HepG2 (cell line): ENCODE measurements at regions not wholly inside any gene's neighbourhood (a gene's known extent, or its start where the extent isn't known, plus 50 kb on each side); places are given as distances from the start of the nearest gene placed in this dataset.

Experiments used
- ATAC-seq: fragments of 200-7000 bp; cut with Tn5 transposase; 3 replicates; pipeline ENCODE4 v1.9.1; 2020; ENCODE audit warnings: mild to moderate bottlenecking, moderate library complexity
- BruUV-seq: library from RNA; stranded (reverse); fragments of 400-500 nt; replicated peaks from 2 replicates; lab custom pipeline; 2021; lab: Mats Ljungman, UMichigan
- CTCF ChIA-PET: fragments of 300-600 bp; formaldehyde crosslinking; extraction: SDS; loops from one replicate; lab custom pipeline; 2021; ENCODE audit warnings: low total read pairs, inconsistent platforms, low intra/inter-chr PET ratio; lab: Yijun Ruan, JAX
- POLR2A ChIA-PET: fragments of 350-600 bp; sonication (Branson Sonifier 250); formaldehyde crosslinking; loops from one replicate; lab custom pipeline; 2020; ENCODE audit warnings: antibody characterized with exemption, inconsistent platforms; lab: Yijun Ruan, JAX
- DNase-seq: peaks from one replicate; pipeline ENCODE4 v3.0.0-alpha.2; 2015; ENCODE audit warnings: low spot score
- FAIRE-seq: peaks from 3 replicates; lab custom pipeline; 2011; peaks lifted over from hg19 to GRCh38; lab: Jason Lieb, UNC
- H2AFZ ChIP-seq: one replicate; pipeline ENCODE4 v1.6.1; 2011; ENCODE audit warnings: low read length, inconsistent platforms
- H3K27ac ChIP-seq: fragments of 300-600 bp; 3 replicates; pipeline ENCODE4 v1.8.0; 2011; ENCODE audit warnings: mixed run types, mild to moderate bottlenecking, mixed read lengths, low read length, inconsistent platforms; ENCODE audit not compliant: insufficient read depth; ENCODE audit errors: extremely low read length
- H3K27me3 ChIP-seq, 2 experiments: fragments of 200-600 bp in 1 of 2; 2 replicates in 1 of 2; 3 replicates in 1 of 2; pipeline versions ENCODE4 v1.6.0 to v1.8.0; 2011; ENCODE audit warnings: low read length in 2 of 2, mild to moderate bottlenecking in 2 of 2, moderate library complexity in 2 of 2, inconsistent platforms in 1 of 2; ENCODE audit not compliant: insufficient read depth in 2 of 2, control insufficient read depth in 1 of 2
- H3K36me3 ChIP-seq, 2 experiments: fragments of 200-600 bp in 1 of 2; replicated peaks in 1 of 2; 2 replicates in 1 of 2; 3 replicates in 1 of 2; pipeline versions ENCODE4 v1.5.1 to v1.8.0; 2011; ENCODE audit warnings: low read length in 2 of 2, inconsistent platforms in 1 of 2; ENCODE audit not compliant: insufficient read depth in 2 of 2, control insufficient read depth in 1 of 2
- H3K4me1 ChIP-seq: 2 replicates; pipeline ENCODE4 v1.5.1; 2012; ENCODE audit warnings: low read length, inconsistent platforms; ENCODE audit not compliant: insufficient read depth
- H3K4me2 ChIP-seq: 2 replicates; pipeline ENCODE4 v1.6.0; 2011; ENCODE audit warnings: low read depth, low read length, inconsistent platforms
- H3K4me3 ChIP-seq, 3 experiments: fragments of 200-600 bp in 1 of 3; sonication (generic), shearing (Covaris generic) in 1 of 3; replicated peaks in 1 of 3; 2 replicates each; pipeline ENCODE4 v1.5.1; 2011 to 2016; ENCODE audit warnings: low read length in 3 of 3, inconsistent platforms in 2 of 3, low read depth in 2 of 3, mild to moderate bottlenecking in 2 of 3, control low read depth in 1 of 3, mixed read lengths in 1 of 3; ENCODE audit not compliant: insufficient read depth in 1 of 3
- H3K79me2 ChIP-seq: one replicate; pipeline ENCODE4 v1.6.1; 2011; ENCODE audit warnings: low read length, inconsistent platforms; ENCODE audit not compliant: insufficient read depth
- H3K9ac ChIP-seq: 2 replicates; pipeline ENCODE4 v1.6.0; 2011; ENCODE audit warnings: mild to moderate bottlenecking, low read depth, low read length, inconsistent platforms; ENCODE audit not compliant: insufficient read depth
- H3K9me3 ChIP-seq: 2 replicates; pipeline ENCODE4 v1.5.1; 2012; ENCODE audit warnings: mild to moderate bottlenecking, low read length
- H4K20me1 ChIP-seq: 2 replicates; pipeline ENCODE4 v1.6.0; 2011; ENCODE audit warnings: inconsistent platforms, mild to moderate bottlenecking, low read length, moderate library complexity; ENCODE audit not compliant: insufficient read depth
- ATF2 ChIP-seq: sonication (generic); formaldehyde crosslinking; IDR thresholded peaks from 2 replicates; pipeline ENCODE4 v1.4.0; 2020; ENCODE audit warnings: missing genetic modification reagents
- ATF6 ChIP-seq: sonication (generic); formaldehyde crosslinking; conservative IDR thresholded peaks from 2 replicates; pipeline ENCODE4 v1.4.0; 2020; ENCODE audit warnings: missing genetic modification reagents
- ATF7 ChIP-seq, 2 experiments: fragments of 450-650 bp in 1 of 2; sonication (generic) in 1 of 2; formaldehyde crosslinking in 1 of 2; IDR thresholded peaks; 2 replicates each; pipeline versions ENCODE4 v1.4.0 to v1.6.1; 2016 to 2020; ENCODE audit warnings: antibody characterized with exemption in 1 of 2, mild to moderate bottlenecking in 1 of 2, missing genetic modification reagents in 1 of 2
- MAFF ChIP-seq: IDR thresholded peaks from 2 replicates; pipeline ENCODE4 v1.6.1; 2011; ENCODE audit warnings: low read depth, low read length, improper control_type of control experiment
- MAFK ChIP-seq, 2 experiments: IDR thresholded peaks in 1 of 2; conservative IDR thresholded peaks in 1 of 2; 2 replicates each; pipeline ENCODE4 v1.6.1; 2011; ENCODE audit warnings: improper control_type of control experiment in 2 of 2, low read length in 2 of 2
- NFE2L2 ChIP-seq: fragments of 150-350 bp; IDR thresholded peaks from 2 replicates; pipeline ENCODE4 v1.6.1; 2014; ENCODE audit warnings: low read length
- TAF1 ChIP-seq: sonication (generic); formaldehyde crosslinking; IDR thresholded peaks from 2 replicates; pipeline ENCODE4 v1.4.0; 2020; ENCODE audit warnings: missing genetic modification reagents
- ZFP90 ChIP-seq: sonication (generic); formaldehyde crosslinking; IDR thresholded peaks from 2 replicates; pipeline ENCODE4 v1.8.0; 2022; ENCODE audit warnings: missing genetic modification reagents, mild to moderate bottlenecking, inconsistent platforms, borderline replicate concordance
- WGBS: methylation state at CpG from one replicate; pipeline ENCODE4 v1.1.6; 2017; ENCODE audit warnings: low lambda C conversion rate; 5-methylcytosine and 5-hydroxymethylcytosine counted together
- in situ Hi-C: cut with HindIII; loops from 2 replicates; pipeline ENCODE4 v1.10.0; 2017; ENCODE audit warnings: low pct_unique_long_range_greater_than_20kb; ENCODE audit not compliant: extremely low pct_ligation_motif_present
- intact Hi-C: fragments of 100-400 bp; cut with micrococcal nuclease; formaldehyde crosslinking; loops from one replicate; pipeline ENCODE4 v1.10.0; 2022; ENCODE audit not compliant: unreplicated experiment

GRCh38 chr5:58911270-58911669 is 328.4 kb downstream of the RAB3C start:
- DNase-seq = no peak
- in situ Hi-C loops = no loop called here
- Histone ChIP-seq H4K20me1 (no peaks in the 10 kb centered on the region), H3K4me3 (no peak overlapping the region), H3K4me1 (no peaks in the 10 kb centered on the region), H3K27ac (no peak overlapping the region), H3K4me2 (no peak overlapping the region)
- no peak for ATAC-seq
- POLR2A ChIA-PET = no interaction called here
- TF ChIP-seq TAF1 (no peak), ATF6 (no peak), ATF7 (IDR thresholded peaks at IDR 0.05) (peak; percentile 66), ATF7 (CRISPR knock-in tag; IDR thresholded peaks at IDR 0.05) (no peak)
- TF ChIP-seq, all 625 proteins: peak for 1
- intact Hi-C loops = no loop called here
- H3K36me3 ChIP-seq = no peaks in the 10 kb centered on the region
- no peaks in the 10 kb centered on the region for H3K79me2 ChIP-seq
- H3K27me3 ChIP-seq = no peaks in the 10 kb centered on the region; a peak in 1 of 5 replicates
- CTCF ChIA-PET = no interaction called here
- BruUV-seq = no TSS peak
- FAIRE-seq = no peak
- H3K9ac ChIP-seq = no peak overlapping the region
- 33% methylated on average over 7 of the region's 7 CpGs for WGBS
- no peak overlapping the region for H2AFZ ChIP-seq
- H3K9me3 ChIP-seq = no peaks in the 10 kb centered on the region

- H3K4me1 ChIP-seq = no peaks in the 10 kb centered on the region
- TF ChIP-seq MAFF = peak; percentile 49
- no peak for TF ChIP-seq ZFP90
- peak; percentile 32 to 74; a peak in 3 of 4 replicates for TF ChIP-seq MAFK (conservative IDR thresholded peaks at IDR 0.05 in 1 of 2, IDR thresholded peaks at IDR 0.05 in 1 of 2; ENCODE audit: low read length in 2 of 2)
- TF ChIP-seq NFE2L2 = peak; percentile 73
- TF ChIP-seq ATF2 (CRISPR knock-in tag) = no peak
- WGBS = 5% methylated on average over 1 of the region's 1 CpG
- no peaks in the 10 kb centered on the region for H4K20me1 ChIP-seq
- H3K9ac ChIP-seq = no peak overlapping the region
- H3K4me3 ChIP-seq = no peak overlapping the region
- CTCF ChIA-PET = no interaction called here
- no peaks in the 10 kb centered on the region for H3K36me3 ChIP-seq
- BruUV-seq = no TSS peak
- no peak for ATAC-seq
- H2AFZ ChIP-seq = no peak overlapping the region
- FAIRE-seq = no peak
- no peak overlapping the region for H3K4me2 ChIP-seq
- POLR2A ChIA-PET = no interaction called here
- H3K79me2 ChIP-seq = no peaks in the 10 kb centered on the region
- DNase-seq = no peak
- no peaks in the 10 kb centered on the region; a peak in 1 of 5 replicates for H3K27me3 ChIP-seq
- intact Hi-C loops = no loop called here
- H3K27ac ChIP-seq = no peak overlapping the region
- in situ Hi-C loops = no loop called here
- no peaks in the 10 kb centered on the region for H3K9me3 ChIP-seq
These were observed 329.2 kb downstream of the RAB3C start for GRCh38 chr5:58912116-58912515.
